Mesenchymal stem cell (in vitro differentiated cells and primary cell): ENCODE measurements at regions not wholly inside any gene's neighbourhood (a gene's known extent, or its start where the extent isn't known, plus 50 kb on each side); places are given as distances from the start of the nearest gene placed in this dataset.

Source experiments
- DNase-seq: peaks from one replicate; pipeline ENCODE4 v3.0.0-alpha.2; 2013
- H2AFZ ChIP-seq: one replicate; pipeline ENCODE4 v1.6.1; 2013; ENCODE audit warnings: low read depth, mild to moderate bottlenecking, control low read depth, inconsistent platforms, low read length, moderate library complexity
- H2AK5ac ChIP-seq: 2 replicates; pipeline ENCODE4 v1.6.1; 2013; ENCODE audit warnings: low read length, moderate library complexity, mild to moderate bottlenecking, inconsistent platforms; ENCODE audit not compliant: severe bottlenecking
- H2BK120ac ChIP-seq: one replicate; pipeline ENCODE4 v1.6.1; 2013; ENCODE audit warnings: low read depth, mild to moderate bottlenecking, inconsistent platforms, low read length, moderate library complexity
- H2BK12ac ChIP-seq, 2 experiments: one replicate each; pipeline ENCODE4 v1.6.1; 2013; ENCODE audit warnings: inconsistent platforms in 2 of 2, low read length in 2 of 2, mild to moderate bottlenecking in 2 of 2, moderate library complexity in 2 of 2, control low read depth in 1 of 2
- H2BK15ac ChIP-seq: one replicate; pipeline ENCODE4 v1.6.1; 2013; ENCODE audit warnings: mild to moderate bottlenecking, low read depth, inconsistent platforms; ENCODE audit not compliant: poor library complexity, severe bottlenecking
- H2BK5ac ChIP-seq: 2 replicates; pipeline ENCODE4 v1.6.1; 2013; ENCODE audit warnings: low read depth, mild to moderate bottlenecking, low read length, control low read depth, inconsistent platforms; ENCODE audit not compliant: poor library complexity, severe bottlenecking
- H3K14ac ChIP-seq, 2 experiments: one replicate each; pipeline ENCODE4 v1.6.1; 2013; ENCODE audit warnings: inconsistent platforms in 2 of 2, low read length in 2 of 2, control low read depth in 1 of 2, mild to moderate bottlenecking in 1 of 2, moderate library complexity in 1 of 2
- H3K18ac ChIP-seq, 2 experiments: one replicate each; pipeline ENCODE4 v1.6.1; 2013; ENCODE audit warnings: inconsistent platforms in 2 of 2, low read length in 2 of 2, control low read depth in 1 of 2, low read depth in 1 of 2, mild to moderate bottlenecking in 1 of 2
- H3K23ac ChIP-seq, 2 experiments: one replicate each; pipeline ENCODE4 v1.6.1; 2013; ENCODE audit warnings: inconsistent platforms in 2 of 2, low read length in 2 of 2, mild to moderate bottlenecking in 2 of 2, moderate library complexity in 2 of 2, control low read depth in 1 of 2
- H3K27ac ChIP-seq: 2 replicates; pipeline ENCODE4 v1.5.1; 2013; ENCODE audit warnings: mild to moderate bottlenecking, moderate library complexity, low read length, control low read depth, inconsistent platforms; ENCODE audit not compliant: poor library complexity, severe bottlenecking
- H3K27me3 ChIP-seq, 2 experiments: 2 replicates each; pipeline versions ENCODE4 v1.6.1 to v1.7.0; 2013; ENCODE audit warnings: low read length in 2 of 2, mild to moderate bottlenecking in 2 of 2, moderate library complexity in 2 of 2, control low read depth in 1 of 2, inconsistent platforms in 1 of 2; ENCODE audit not compliant: control insufficient read depth in 1 of 2, insufficient read depth in 1 of 2
- H3K36me3 ChIP-seq, 2 experiments: 2 replicates each; pipeline versions ENCODE4 v1.6.1 to v1.7.0; 2013; ENCODE audit warnings: low read length in 2 of 2, control low read depth in 1 of 2, inconsistent platforms in 1 of 2, low read depth in 1 of 2, mild to moderate bottlenecking in 1 of 2; ENCODE audit not compliant: insufficient read depth in 2 of 2, control insufficient read depth in 1 of 2
- H3K4ac ChIP-seq, 2 experiments: one replicate each; pipeline ENCODE4 v1.6.1; 2013; ENCODE audit warnings: inconsistent platforms in 2 of 2, low read length in 2 of 2, mild to moderate bottlenecking in 2 of 2, moderate library complexity in 2 of 2, control low read depth in 1 of 2, low read depth in 1 of 2
- H3K4me1 ChIP-seq: 2 replicates; pipeline ENCODE4 v1.6.1; 2013; ENCODE audit warnings: low read depth, low read length, control low read depth; ENCODE audit not compliant: control insufficient read depth, insufficient read depth
- H3K4me2 ChIP-seq: 2 replicates; pipeline ENCODE4 v1.6.1; 2013; ENCODE audit warnings: low read length, mild to moderate bottlenecking, inconsistent platforms; ENCODE audit not compliant: poor library complexity, severe bottlenecking
- H3K4me3 ChIP-seq, 2 experiments: 2 replicates each; pipeline versions ENCODE4 v1.5.1 to v1.7.0; 2013; ENCODE audit warnings: low read length in 2 of 2, mild to moderate bottlenecking in 2 of 2, control low read depth in 1 of 2, low read depth in 1 of 2; ENCODE audit not compliant: insufficient read depth in 1 of 2
- H3K79me1 ChIP-seq: replicated peaks from 2 replicates; pipeline ENCODE4 v1.6.1; 2013; ENCODE audit warnings: mild to moderate bottlenecking, control low read depth, low read length, inconsistent platforms; ENCODE audit not compliant: poor library complexity, severe bottlenecking
- H3K9ac ChIP-seq: 2 replicates; pipeline ENCODE4 v1.7.0; 2013; ENCODE audit warnings: mild to moderate bottlenecking, low read length, moderate library complexity
- H3K9me3 ChIP-seq: 2 replicates; pipeline ENCODE4 v1.7.0; 2013; ENCODE audit warnings: mild to moderate bottlenecking, low read length; ENCODE audit not compliant: control insufficient read depth
- H4K8ac ChIP-seq: one replicate; pipeline ENCODE4 v1.6.1; 2013; ENCODE audit warnings: inconsistent platforms, mild to moderate bottlenecking, low read length, moderate library complexity
- H4K91ac ChIP-seq: one replicate; pipeline ENCODE4 v1.6.1; 2013; ENCODE audit warnings: mild to moderate bottlenecking, low read length, inconsistent platforms
- WGBS: methylation state at CpG from one replicate; pipeline ENCODE4 v1.1.7; 2013; ENCODE audit warnings: mixed read lengths; 5-methylcytosine and 5-hydroxymethylcytosine counted together

- Histone ChIP-seq H3K9ac (no peak overlapping the region), H2BK120ac (no peak overlapping the region), H3K4me1 (no peaks in the 10 kb centered on the region), H3K4me3 (no peak overlapping the region), H2BK5ac (no peak overlapping the region), H3K27ac (no peak overlapping the region), H3K36me3 (no peaks in the 10 kb centered on the region), H3K79me1 (no peaks in the 10 kb centered on the region), H3K14ac (no peak overlapping the region), H2AFZ (no peak overlapping the region), H3K4ac (no peak overlapping the region), H2BK15ac (no peak overlapping the region), H3K18ac (no peak overlapping the region), H3K9me3 (no peaks in the 10 kb centered on the region), H2AK5ac (no peak overlapping the region), H2BK12ac (no peak overlapping the region), H3K4me2 (no peak overlapping the region), H3K23ac (no peak overlapping the region), H3K27me3 (no peaks in the 10 kb centered on the region), H4K91ac (no peak overlapping the region), H4K8ac (no peak overlapping the region)
- DNase-seq: no peak
- 85% methylated on average over 3 of the region's 4 CpGs for WGBS
These were observed 365.0 kb upstream of the CDH2 start for GRCh38 chr18:28541934-28542333.

GRCh38 chr18:28541276-28541930, 364.5 kb upstream of the CDH2 start:
- Histone ChIP-seq H2BK120ac (no peak overlapping the region), H3K79me1 (no peaks in the 10 kb centered on the region), H2AK5ac (no peak overlapping the region), H2AFZ (peak overlapping the region; percentile 60), H3K23ac (no peak overlapping the region), H4K8ac (peak overlapping the region; percentile 27), H2BK15ac (no peak overlapping the region), H3K14ac (no peak overlapping the region), H3K9ac (no peak overlapping the region), H3K36me3 (no peaks in the 10 kb centered on the region), H3K4ac (no peak overlapping the region), H3K4me3 (no peak overlapping the region), H3K27ac (no peak overlapping the region), H2BK5ac (no peak overlapping the region), H3K4me1 (no peaks in the 10 kb centered on the region), H3K27me3 (no peaks in the 10 kb centered on the region), H3K9me3 (no peaks in the 10 kb centered on the region), H2BK12ac (no peak overlapping the region), H3K18ac (peak overlapping the region in 1 of 2 experiments; percentile 37), H3K4me2 (no peak overlapping the region), H4K91ac (no peak overlapping the region)
- DNase-seq: peak; percentile 4
- 26% methylated on average over 3 of the region's 3 CpGs for WGBS

GRCh38 chr18:28529644-28530043, 352.7 kb upstream of the CDH2 start:
- no peak overlapping the region for H3K18ac ChIP-seq
- WGBS: 100% methylated on average over 1 of the region's 1 CpG
- no peak overlapping the region for H2AK5ac ChIP-seq
- no peak overlapping the region for H2BK5ac ChIP-seq
- no peak overlapping the region for H3K23ac ChIP-seq
- no peak overlapping the region for H2BK120ac ChIP-seq
- H3K4me1 ChIP-seq: no peaks in the 10 kb centered on the region
- no peaks in the 10 kb centered on the region for H3K79me1 ChIP-seq
- no peak overlapping the region for H4K8ac ChIP-seq
- H3K9ac ChIP-seq: no peak overlapping the region
- no peaks in the 10 kb centered on the region for H3K9me3 ChIP-seq
- H2BK12ac ChIP-seq: no peak overlapping the region
- no peak overlapping the region for H3K4me2 ChIP-seq
- H2BK15ac ChIP-seq: no peak overlapping the region
- H4K91ac ChIP-seq: no peak overlapping the region
- no peak overlapping the region for H3K4ac ChIP-seq
- H3K27ac ChIP-seq: no peak overlapping the region
- H3K36me3 ChIP-seq: no peaks in the 10 kb centered on the region
- no peak for DNase-seq
- H3K27me3 ChIP-seq: no peaks in the 10 kb centered on the region
- no peak overlapping the region for H3K14ac ChIP-seq
- H2AFZ ChIP-seq: no peak overlapping the region
- no peak overlapping the region for H3K4me3 ChIP-seq

GRCh38 chr18:28526196-28526595, 349.3 kb upstream of the CDH2 start:
- no peaks in the 10 kb centered on the region for H3K79me1 ChIP-seq
- WGBS: 86% methylated on average over 1 of the region's 1 CpG
- no peak overlapping the region for H2BK5ac ChIP-seq
- H3K4me3 ChIP-seq: no peak overlapping the region
- no peaks in the 10 kb centered on the region for H3K27me3 ChIP-seq
- no peak overlapping the region for H2BK12ac ChIP-seq
- no peak overlapping the region for H3K14ac ChIP-seq
- H3K23ac ChIP-seq: no peak overlapping the region
- no peak overlapping the region for H2AK5ac ChIP-seq
- no peaks in the 10 kb centered on the region for H3K9me3 ChIP-seq
- H3K4ac ChIP-seq: no peak overlapping the region
- H2BK15ac ChIP-seq: no peak overlapping the region
- no peak overlapping the region for H4K91ac ChIP-seq
- no peak overlapping the region for H3K9ac ChIP-seq
- no peaks in the 10 kb centered on the region for H3K4me1 ChIP-seq
- DNase-seq: no peak
- no peak overlapping the region for H3K27ac ChIP-seq
- H3K18ac ChIP-seq: no peak overlapping the region
- H2BK120ac ChIP-seq: no peak overlapping the region
- no peak overlapping the region for H2AFZ ChIP-seq
- H3K36me3 ChIP-seq: no peaks in the 10 kb centered on the region
- no peak overlapping the region for H4K8ac ChIP-seq
- no peak overlapping the region for H3K4me2 ChIP-seq
